Right ventricle myocardium superior (tissue), 1 donor: ENCODE measurements at regions not wholly inside any gene's neighbourhood (a gene's known extent, or its start where the extent isn't known, plus 50 kb on each side); places are given as distances from the start of the nearest gene placed in this dataset.
A peak's percentile ranks its signal among the peaks of the same experiment; 100 is the strongest.

ENCODE experiments used
- ATAC-seq: fragments of 200-7000 bp; cut with Tn5 transposase; one replicate; pipeline ENCODE4 v1.9.1; 2020; ENCODE audit warnings: mild to moderate bottlenecking; ENCODE audit not compliant: poor library complexity
- DNase-seq: peaks from one replicate; pipeline ENCODE4 v3.0.0-alpha.2; 2020
- intact Hi-C: fragments of 100-400 bp; cut with DNase I; formaldehyde crosslinking; loops from one replicate; pipeline ENCODE4 v1.11.2; 2022
- donor health status: DM: no; HTN: yes; CAD: no; lungs with severe emphysema.

- DNase-seq = no peak
- intact Hi-C loops = no loop called here
- ATAC-seq = no peak
Measured at GRCh38 chr3:109743981-109744380, 406.6 kb upstream of the DPPA4 start.

DNA sequence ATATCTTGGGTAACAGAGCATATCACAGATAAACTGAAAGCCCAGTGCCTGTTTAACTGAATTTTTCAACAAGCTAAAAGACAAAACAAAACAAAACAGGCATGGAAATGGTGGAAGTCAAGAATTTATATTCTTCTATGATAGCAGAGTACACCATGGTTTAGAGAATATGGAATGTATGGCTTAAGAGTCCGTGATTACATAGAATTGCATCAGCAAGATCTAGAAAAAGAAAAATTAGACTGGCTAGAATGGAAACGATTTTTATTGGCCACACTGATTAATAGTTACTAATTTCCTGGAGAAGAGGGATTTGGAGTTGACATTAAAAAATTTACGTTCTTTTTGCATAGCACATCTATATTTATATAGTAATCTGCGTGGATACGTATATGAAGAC, 435.2 kb upstream of the DPPA4 start:
- no peak for ATAC-seq
- no peak for DNase-seq
- intact Hi-C loops = no loop called here

- intact Hi-C loops = no loop called here
- no peak for DNase-seq
- no peak for ATAC-seq
Measured at GRCh38 chr3:109774108-109774507, 436.8 kb upstream of the DPPA4 start.

- DNase-seq (no peak), ATAC-seq (no peak)
- intact Hi-C loops = no loop called here
Measured at GRCh38 chr3:109784285-109784684, 446.9 kb upstream of the DPPA4 start.

GRCh38 chr3:109784852-109785631, 447.7 kb upstream of the DPPA4 start:
- DNase-seq (no peak), ATAC-seq (no peak)
- intact Hi-C loops = no loop called here

DNA sequence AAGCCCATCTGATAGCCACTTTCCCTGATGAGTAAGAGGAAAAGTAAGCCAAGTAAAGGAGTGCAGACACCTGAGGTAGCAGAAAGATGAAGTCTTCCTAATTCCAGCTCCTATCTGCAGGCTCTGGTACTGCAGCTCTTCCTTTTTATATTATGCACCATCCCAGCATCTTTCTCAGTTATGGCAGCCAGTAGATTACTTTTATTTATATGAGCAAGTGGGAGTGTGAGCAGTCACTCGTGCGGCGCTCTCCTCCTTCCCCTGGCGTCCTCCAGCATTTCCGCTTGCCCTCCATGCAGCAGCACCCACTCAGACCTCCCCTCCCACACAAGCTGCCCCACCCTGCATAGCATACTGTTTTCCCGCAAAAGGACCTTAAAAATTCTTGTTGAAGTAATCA, 465.9 kb upstream of the DPPA4 start:
- DNase-seq (no peak), ATAC-seq (no peak)
- intact Hi-C loops = no loop called here

DNA sequence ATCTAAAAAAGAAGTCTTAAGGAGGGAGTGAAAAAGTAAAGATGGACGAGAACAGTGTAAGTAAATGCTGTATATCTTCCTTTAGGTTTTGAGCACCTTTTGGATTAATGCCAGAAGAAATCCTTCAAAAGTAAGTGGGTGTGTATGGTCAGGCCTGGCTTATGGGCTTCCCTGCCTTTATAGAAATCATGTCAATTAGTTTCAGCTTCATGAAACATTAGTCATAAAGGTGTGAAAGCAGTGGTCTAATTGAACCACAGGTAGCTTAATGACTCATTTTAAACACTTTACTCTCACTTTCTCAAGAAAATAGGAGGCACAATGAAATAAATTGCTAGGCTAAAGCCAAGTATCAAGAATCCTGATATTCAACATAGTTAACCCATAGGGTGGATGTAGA, 467.4 kb upstream of the DPPA4 start:
- intact Hi-C loops = no loop called here
- DNase-seq (no peak), ATAC-seq (no peak)

- intact Hi-C loops = no loop called here
- DNase-seq (no peak), ATAC-seq (peak; percentile 61)
Measured at GRCh38 chr3:109806929-109807328, 469.6 kb upstream of the DPPA4 start.

GRCh38 chr3:109809513-109809912, 472.2 kb upstream of the DPPA4 start:
- no peak for DNase-seq
- intact Hi-C loops = no loop called here
- ATAC-seq = no peak

- ATAC-seq (no peak), DNase-seq (no peak)
- intact Hi-C loops = no loop called here
Measured at GRCh38 chr3:109818081-109818480, 480.7 kb upstream of the DPPA4 start.

- intact Hi-C loops = no loop called here
- ATAC-seq = no peak
- no peak for DNase-seq
Measured at GRCh38 chr3:109819734-109820133, 482.4 kb upstream of the DPPA4 start.

- ATAC-seq = no peak
Measured at GRCh38 chr3:109825971-109826810, 488.8 kb upstream of the DPPA4 start.

DNA sequence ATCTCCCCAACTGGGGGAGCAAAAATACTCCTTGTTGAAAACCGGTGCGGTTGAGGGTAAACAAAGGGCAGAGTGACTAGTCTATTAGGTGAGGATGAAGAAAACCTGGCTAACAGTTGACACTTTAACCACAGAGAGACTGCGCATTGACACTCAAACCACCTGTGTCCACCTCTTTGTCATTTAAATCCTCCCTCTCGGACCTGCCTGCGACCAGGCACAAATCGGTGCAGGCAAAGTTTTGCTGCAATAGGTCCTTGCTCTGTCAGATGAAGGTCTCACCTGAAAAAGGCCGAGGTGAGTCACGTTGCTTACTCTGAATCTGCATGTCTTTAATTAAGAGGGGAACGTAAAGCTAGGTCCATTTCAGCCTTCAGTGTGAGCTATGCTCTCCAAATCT, 494.1 kb upstream of the DPPA4 start:
- ATAC-seq (no peak), DNase-seq (no peak)
- intact Hi-C loops = no loop called here

More at GRCh38 chr3:109825971-109826810, 488.8 kb upstream of the DPPA4 start:
- intact Hi-C loops = no loop called here
- no peak for DNase-seq

DNA sequence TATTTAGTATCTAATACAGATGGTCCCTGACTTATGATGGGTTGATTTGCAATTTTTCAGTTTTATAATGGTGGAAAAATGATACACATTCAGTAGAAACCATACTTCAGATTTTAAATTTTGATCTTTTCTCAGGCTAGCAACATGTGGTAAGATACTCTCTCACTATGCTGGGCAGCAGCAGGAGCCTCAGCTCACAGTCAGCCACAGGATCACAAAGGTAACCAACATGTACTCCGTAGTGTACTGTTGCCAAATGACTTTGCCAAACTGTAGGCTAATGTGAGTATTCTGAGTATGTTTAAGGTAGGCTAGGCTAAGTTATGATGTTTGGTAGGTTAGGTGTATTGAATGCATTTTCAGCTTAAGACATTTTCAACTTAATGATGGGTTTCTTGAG, 498.6 kb upstream of the DPPA4 start:
- intact Hi-C loops = no loop called here
- DNase-seq (no peak), ATAC-seq (no peak)

DNA sequence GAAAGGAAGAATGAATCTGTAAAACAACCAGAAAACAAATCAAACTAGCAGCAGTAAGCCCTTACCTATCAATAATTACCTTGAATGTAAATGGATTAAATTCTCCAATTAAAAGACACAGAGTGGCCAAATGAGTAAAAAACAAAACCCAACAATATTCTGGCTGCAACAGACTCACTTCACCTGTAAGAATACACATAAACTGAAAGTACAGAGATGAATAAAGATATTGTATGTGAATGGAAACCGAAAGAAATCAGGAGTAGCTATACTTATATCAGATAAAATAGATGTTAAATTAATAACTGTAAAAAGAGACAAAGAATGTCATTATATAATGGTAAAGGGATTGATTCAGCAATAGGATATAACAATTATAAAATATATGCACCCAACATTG, 514.5 kb upstream of the DPPA4 start:
- no peak for ATAC-seq
- intact Hi-C loops = no loop called here

GRCh38 chr3:109852283-109852682, 514.9 kb upstream of the DPPA4 start:
- ATAC-seq (no peak), DNase-seq (no peak)
- intact Hi-C loops = no loop called here

More for the DNA sequence above, 514.5 kb upstream of the DPPA4 start:
- DNase-seq = no peak

DNA sequence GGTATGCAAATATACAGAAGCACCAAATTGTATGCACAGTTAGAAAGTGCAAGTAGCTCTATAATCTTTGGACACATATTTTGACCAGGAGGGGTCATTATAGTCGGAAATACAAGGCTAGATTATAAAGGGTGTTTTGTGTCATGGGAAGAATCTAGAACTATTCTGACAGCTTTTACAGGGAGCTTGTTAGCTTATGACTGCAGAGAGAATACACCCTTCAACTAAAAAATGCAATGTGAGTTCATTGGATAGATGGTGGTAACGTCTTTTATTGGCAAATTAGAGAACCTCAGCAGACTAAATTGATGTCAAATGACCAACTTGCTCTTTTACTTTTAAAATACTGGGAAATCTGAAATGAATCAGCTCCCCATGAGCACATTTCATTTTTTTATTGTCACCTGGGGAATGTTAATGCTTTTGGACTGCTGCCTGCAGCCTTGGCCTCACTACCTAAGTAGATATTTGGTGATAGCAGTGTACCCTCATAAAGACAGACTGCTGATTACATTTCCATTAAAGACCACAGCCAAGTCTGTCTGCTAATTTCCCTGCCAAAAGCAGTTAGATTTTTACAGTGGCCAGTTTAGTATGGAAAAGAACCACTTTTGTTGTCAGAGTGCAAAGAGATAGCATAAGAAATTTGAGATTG, 515.9 kb upstream of the DPPA4 start:
- DNase-seq (no peak), ATAC-seq (no peak)
- intact Hi-C loops = no loop called here

DNA sequence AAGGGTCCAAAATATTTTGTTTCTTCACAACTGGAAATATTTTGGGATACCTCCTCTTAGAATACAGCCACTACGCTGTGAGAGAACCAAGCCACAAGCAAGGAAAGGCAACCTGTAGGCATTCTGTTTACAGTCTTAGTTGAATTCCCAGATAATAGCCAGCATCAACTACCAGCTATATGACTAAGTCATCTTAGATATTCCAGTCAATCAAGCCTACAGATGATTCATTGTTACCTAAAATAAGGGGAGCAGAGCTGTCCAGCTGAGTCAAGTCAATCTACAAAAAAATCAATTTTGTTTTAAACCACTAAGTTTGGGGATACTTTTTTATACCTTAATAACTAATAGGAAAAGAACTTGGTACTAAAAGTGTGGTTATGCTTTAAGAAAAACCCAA, 526.4 kb upstream of the DPPA4 start:
- intact Hi-C loops = no loop called here
- no peak for ATAC-seq
- DNase-seq = no peak

DNA sequence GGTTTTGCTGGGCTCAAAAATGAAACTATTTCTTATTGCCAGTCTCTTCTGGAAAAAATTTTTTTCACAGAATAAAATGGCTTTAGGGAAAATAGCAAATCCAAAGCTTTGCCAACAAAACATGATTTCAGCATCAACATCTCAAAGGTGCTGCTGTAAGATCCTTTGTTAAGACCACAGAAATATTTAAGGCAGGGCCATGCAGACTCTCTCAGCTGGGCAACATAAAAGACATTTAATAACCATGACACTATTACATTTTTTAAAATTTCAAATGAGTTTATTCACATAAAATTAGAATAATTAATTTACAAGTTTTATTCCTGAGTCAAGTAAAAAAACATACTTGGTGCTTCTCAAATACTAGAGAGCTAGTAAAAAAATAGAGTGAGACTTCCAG, 527.1 kb upstream of the DPPA4 start:
- no peak for DNase-seq
- no peak for ATAC-seq
- intact Hi-C loops = no loop called here

DNA sequence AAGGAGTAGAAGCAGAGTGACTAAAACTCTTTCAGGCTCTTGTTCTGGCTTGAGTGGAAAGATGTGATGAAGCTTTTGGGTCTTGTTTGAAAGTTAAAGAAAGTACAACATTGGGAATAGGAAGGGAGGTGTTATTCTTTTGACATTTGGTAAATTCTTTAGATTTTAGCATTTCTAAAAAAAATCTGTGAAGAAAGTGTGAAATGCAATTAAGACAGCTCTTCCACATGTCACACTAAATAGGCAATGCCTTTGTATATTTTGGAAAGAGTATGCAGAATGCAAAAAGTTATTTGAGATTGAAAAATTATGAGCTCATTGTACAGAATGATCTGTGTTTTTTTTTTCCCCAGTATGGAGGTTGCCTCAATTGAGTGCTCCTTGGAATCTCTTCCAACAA, 532.2 kb upstream of the DPPA4 start:
- DNase-seq (no peak), ATAC-seq (no peak)
- intact Hi-C loops = no loop called here
